ENCODE measurements at regions not wholly inside any gene's neighbourhood (a gene's known extent, or its start where the extent isn't known, plus 50 kb on each side); places are given as distances from the start of the nearest gene placed in this dataset.
"Not testable (repeated sequence)": the region's sequence is repeated elsewhere in the genome, so short reads cannot be mapped to it uniquely, and the experiment has no call there.

GRCh38 chr3:64361962-64362735, 136.9 kb upstream of the PRICKLE2 start:
- TF ChIP-seq, protein P1, sequence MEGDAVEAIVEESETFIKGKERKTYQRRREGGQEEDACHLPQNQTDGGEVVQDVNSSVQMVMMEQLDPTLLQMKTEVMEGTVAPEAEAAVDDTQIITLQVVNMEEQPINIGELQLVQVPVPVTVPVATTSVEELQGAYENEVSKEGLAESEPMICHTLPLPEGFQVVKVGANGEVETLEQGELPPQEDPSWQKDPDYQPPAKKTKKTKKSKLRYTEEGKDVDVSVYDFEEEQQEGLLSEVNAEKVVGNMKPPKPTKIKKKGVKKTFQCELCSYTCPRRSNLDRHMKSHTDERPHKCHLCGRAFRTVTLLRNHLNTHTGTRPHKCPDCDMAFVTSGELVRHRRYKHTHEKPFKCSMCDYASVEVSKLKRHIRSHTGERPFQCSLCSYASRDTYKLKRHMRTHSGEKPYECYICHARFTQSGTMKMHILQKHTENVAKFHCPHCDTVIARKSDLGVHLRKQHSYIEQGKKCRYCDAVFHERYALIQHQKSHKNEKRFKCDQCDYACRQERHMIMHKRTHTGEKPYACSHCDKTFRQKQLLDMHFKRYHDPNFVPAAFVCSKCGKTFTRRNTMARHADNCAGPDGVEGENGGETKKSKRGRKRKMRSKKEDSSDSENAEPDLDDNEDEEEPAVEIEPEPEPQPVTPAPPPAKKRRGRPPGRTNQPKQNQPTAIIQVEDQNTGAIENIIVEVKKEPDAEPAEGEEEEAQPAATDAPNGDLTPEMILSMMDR (IDR thresholded peaks at IDR 0.05; ENCODE audit: control insufficient read depth, extremely low read depth, insufficient read depth): no peak
- no peak overlapping the region for H3K4me3 ChIP-seq (ENCODE audit: low read depth, low read length)
- DNase-seq (ENCODE audit: low read depth): no peak

GRCh38 chr3:64361036-64361435, 135.8 kb upstream of the PRICKLE2 start:
- H3K4me3 ChIP-seq (ENCODE audit: low read depth, low read length); DNase-seq (ENCODE audit: low read depth): not testable (repeated sequence)

DNA sequence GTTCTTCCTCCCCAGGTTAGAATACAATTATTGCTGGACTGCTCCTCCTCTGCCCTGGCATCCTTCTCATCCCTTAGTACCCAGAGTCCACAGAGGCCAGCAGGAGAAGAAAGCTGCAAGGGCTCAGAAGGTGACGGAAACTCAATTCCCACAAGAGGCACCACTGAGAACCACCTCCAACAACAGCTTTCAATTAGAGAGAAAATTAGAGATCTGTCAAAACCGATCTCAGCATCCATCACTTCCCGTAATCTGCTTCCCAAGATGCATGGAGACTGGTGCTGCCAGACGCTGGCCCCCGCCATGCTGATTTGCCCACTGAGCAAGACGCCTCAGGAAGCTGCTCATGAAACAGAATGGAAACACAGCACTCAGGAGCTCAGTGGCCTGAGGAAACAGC, 135.0 kb upstream of the PRICKLE2 start:
- no peak for DNase-seq (ENCODE audit: low read depth)

GRCh38 chr3:64359735-64360134, 134.5 kb upstream of the PRICKLE2 start:
- TF ChIP-seq, protein P1 (IDR thresholded peaks at IDR 0.05; ENCODE audit: control insufficient read depth, extremely low read depth, insufficient read depth): no peak
- DNase-seq (ENCODE audit: low read depth): no peak
- H3K4me3 ChIP-seq (ENCODE audit: low read depth, low read length): no peak overlapping the region

More for the DNA sequence above, 135.0 kb upstream of the PRICKLE2 start:
- TF ChIP-seq, protein P1 (IDR thresholded peaks at IDR 0.05; ENCODE audit: control insufficient read depth, extremely low read depth, insufficient read depth): no peak
- H3K4me3 ChIP-seq (ENCODE audit: low read depth, low read length): no peak overlapping the region

DNA sequence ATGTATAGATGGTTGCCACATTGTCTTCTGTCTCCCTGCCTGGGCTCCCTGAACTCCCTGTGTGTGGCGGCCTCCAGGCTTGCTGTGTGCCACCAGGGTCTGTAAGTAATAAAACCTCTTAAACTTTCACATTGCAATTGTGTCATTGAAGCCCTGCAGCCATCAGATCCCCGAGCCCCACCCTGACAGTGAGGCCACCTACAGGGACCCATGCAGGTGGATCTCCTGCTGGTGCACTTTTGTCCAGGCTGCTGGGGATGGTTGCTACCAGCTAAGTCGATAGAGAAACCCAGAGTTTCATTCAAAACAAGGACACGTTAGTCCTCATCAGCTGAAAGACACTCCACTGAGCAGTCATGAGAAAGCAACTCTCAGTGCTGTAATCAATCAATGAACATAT, 133.6 kb upstream of the PRICKLE2 start:
- no peak for DNase-seq (ENCODE audit: low read depth)
- TF ChIP-seq, protein P1 (IDR thresholded peaks at IDR 0.05; ENCODE audit: control insufficient read depth, extremely low read depth, insufficient read depth): no peak
- H3K4me3 ChIP-seq (ENCODE audit: low read depth, low read length): no peak overlapping the region

DNA sequence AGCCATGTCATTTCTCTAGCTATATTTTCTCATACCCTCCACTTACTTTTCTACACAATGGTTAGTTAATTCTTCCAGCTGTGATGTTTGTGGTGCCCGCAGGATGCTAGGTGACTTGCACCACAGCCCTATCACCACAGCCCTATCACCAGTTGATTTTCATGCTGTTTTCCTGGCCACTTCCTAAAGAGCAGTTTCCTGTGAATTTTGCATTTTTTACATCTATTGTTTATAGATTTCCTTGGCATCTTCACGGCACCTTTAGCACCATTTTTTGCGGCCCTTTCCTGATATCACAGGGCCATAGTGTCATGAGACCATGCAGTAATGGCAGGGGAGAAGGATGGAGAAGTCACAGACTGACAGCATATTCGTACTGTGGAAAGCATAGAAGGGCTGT, 132.9 kb upstream of the PRICKLE2 start:
- TF ChIP-seq, protein P1 (IDR thresholded peaks at IDR 0.05; ENCODE audit: control insufficient read depth, extremely low read depth, insufficient read depth): no peak
- H3K4me3 ChIP-seq (ENCODE audit: low read depth, low read length): no peak overlapping the region
- no peak for DNase-seq (ENCODE audit: low read depth)

GRCh38 chr3:64357481-64357880, 132.2 kb upstream of the PRICKLE2 start:
- no peak overlapping the region for H3K4me3 ChIP-seq (ENCODE audit: low read depth, low read length)
- no peak for DNase-seq (ENCODE audit: low read depth)
- TF ChIP-seq, protein P1 (IDR thresholded peaks at IDR 0.05; ENCODE audit: control insufficient read depth, extremely low read depth, insufficient read depth): no peak
